ENCODE measurements at regions not wholly inside any gene's neighbourhood (a gene's known extent, or its start where the extent isn't known, plus 50 kb on each side); places are given as distances from the start of the nearest gene placed in this dataset.

- intact Hi-C loops (cut with micrococcal nuclease), result no loop called here
- H3K27me3 Mint-ChIP-seq (ENCODE audit: low read depth), result no peaks in the 10 kb centered on the region
- no peaks in the 10 kb centered on the region for H3K36me3 Mint-ChIP-seq (ENCODE audit: low read depth)
- H3K27ac Mint-ChIP-seq, result no peak overlapping the region
- no peak for DNase-seq (ENCODE audit: low spot score)
- peaks cover 9% of the 10 kb centered on the region for H3K9me3 Mint-ChIP-seq
- no peaks in the 10 kb centered on the region for H3K4me1 Mint-ChIP-seq (ENCODE audit: low read depth)
- H3K4me3 Mint-ChIP-seq (ENCODE audit: low read depth), result no peak overlapping the region
These were observed 185.4 kb upstream of the EPHA3 start for GRCh38 chr3:88921986-88922385.

- Mint-ChIP-seq H3K27ac (no peak overlapping the region), H3K36me3 (ENCODE audit: low read depth) (no peaks in the 10 kb centered on the region), H3K9me3 (peaks cover 9% of the 10 kb centered on the region), H3K4me3 (ENCODE audit: low read depth) (no peak overlapping the region), H3K27me3 (ENCODE audit: low read depth) (no peaks in the 10 kb centered on the region), H3K4me1 (ENCODE audit: low read depth) (no peaks in the 10 kb centered on the region)
- intact Hi-C loops (cut with micrococcal nuclease), result no loop called here
- no peak for DNase-seq (ENCODE audit: low spot score)
These were observed 181.2 kb upstream of the EPHA3 start for GRCh38 chr3:88926221-88926620.

- no peak for DNase-seq (ENCODE audit: low spot score)
- intact Hi-C loops (cut with micrococcal nuclease), result no loop called here
- H3K9me3 Mint-ChIP-seq, result peaks cover 18% of the 10 kb centered on the region
- H3K36me3 Mint-ChIP-seq (ENCODE audit: low read depth), result no peaks in the 10 kb centered on the region
- no peaks in the 10 kb centered on the region for H3K4me1 Mint-ChIP-seq (ENCODE audit: low read depth)
- no peaks in the 10 kb centered on the region for H3K27me3 Mint-ChIP-seq (ENCODE audit: low read depth)
- no peak overlapping the region for H3K27ac Mint-ChIP-seq
- no peak overlapping the region for H3K4me3 Mint-ChIP-seq (ENCODE audit: low read depth)
These were observed 176.8 kb upstream of the EPHA3 start for GRCh38 chr3:88930611-88931010.

GRCh38 chr3:88936831-88937230, 170.6 kb upstream of the EPHA3 start:
- Mint-ChIP-seq H3K27ac (no peak overlapping the region), H3K4me3 (ENCODE audit: low read depth) (no peak overlapping the region), H3K27me3 (ENCODE audit: low read depth) (no peaks in the 10 kb centered on the region), H3K36me3 (ENCODE audit: low read depth) (no peaks in the 10 kb centered on the region), H3K9me3 (peaks cover 35% of the 10 kb centered on the region), H3K4me1 (ENCODE audit: low read depth) (no peaks in the 10 kb centered on the region)
- intact Hi-C loops (cut with micrococcal nuclease), result no loop called here
- DNase-seq (ENCODE audit: low spot score), result no peak

- Mint-ChIP-seq H3K4me1 (ENCODE audit: low read depth) (no peaks in the 10 kb centered on the region), H3K27ac (no peak overlapping the region), H3K36me3 (ENCODE audit: low read depth) (no peaks in the 10 kb centered on the region), H3K27me3 (ENCODE audit: low read depth) (no peaks in the 10 kb centered on the region), H3K9me3 (peaks cover 35% of the 10 kb centered on the region), H3K4me3 (ENCODE audit: low read depth) (no peak overlapping the region)
- DNase-seq (ENCODE audit: low spot score), result no peak
- intact Hi-C loops (cut with micrococcal nuclease), result no loop called here
These were observed 167.1 kb upstream of the EPHA3 start for GRCh38 chr3:88940296-88940695.

GRCh38 chr3:88947013-88947412, 160.4 kb upstream of the EPHA3 start:
- Mint-ChIP-seq H3K9me3 (peaks cover 22% of the 10 kb centered on the region), H3K36me3 (ENCODE audit: low read depth) (no peaks in the 10 kb centered on the region), H3K27ac (no peak overlapping the region), H3K27me3 (ENCODE audit: low read depth) (no peaks in the 10 kb centered on the region), H3K4me3 (ENCODE audit: low read depth) (no peak overlapping the region), H3K4me1 (ENCODE audit: low read depth) (no peaks in the 10 kb centered on the region)
- DNase-seq (ENCODE audit: low spot score), result no peak
- intact Hi-C loops (cut with micrococcal nuclease), result no loop called here

- H3K36me3 Mint-ChIP-seq (ENCODE audit: low read depth), result no peaks in the 10 kb centered on the region
- intact Hi-C loops (cut with micrococcal nuclease), result no loop called here
- no peaks in the 10 kb centered on the region for H3K27me3 Mint-ChIP-seq (ENCODE audit: low read depth)
- no peak for DNase-seq (ENCODE audit: low spot score)
- no peaks in the 10 kb centered on the region for H3K4me1 Mint-ChIP-seq (ENCODE audit: low read depth)
- H3K9me3 Mint-ChIP-seq, result peaks cover 15% of the 10 kb centered on the region
- no peak overlapping the region for H3K27ac Mint-ChIP-seq
- H3K4me3 Mint-ChIP-seq (ENCODE audit: low read depth), result no peak overlapping the region
These were observed 152.6 kb upstream of the EPHA3 start for GRCh38 chr3:88954853-88955252.

GRCh38 chr3:88955274-88955673, 152.1 kb upstream of the EPHA3 start:
- Mint-ChIP-seq H3K36me3 (ENCODE audit: low read depth) (no peaks in the 10 kb centered on the region), H3K4me3 (ENCODE audit: low read depth) (no peak overlapping the region), H3K27me3 (ENCODE audit: low read depth) (no peaks in the 10 kb centered on the region), H3K27ac (no peak overlapping the region), H3K4me1 (ENCODE audit: low read depth) (no peaks in the 10 kb centered on the region), H3K9me3 (peaks cover 16% of the 10 kb centered on the region)
- no peak for DNase-seq (ENCODE audit: low spot score)
- intact Hi-C loops (cut with micrococcal nuclease), result no loop called here

- no peak overlapping the region for H3K4me3 Mint-ChIP-seq (ENCODE audit: low read depth)
These were observed 149.5 kb upstream of the EPHA3 start for GRCh38 chr3:88957711-88958439.

GRCh38 chr3:88960019-88960418, 147.4 kb upstream of the EPHA3 start:
- Mint-ChIP-seq H3K27me3 (ENCODE audit: low read depth) (no peaks in the 10 kb centered on the region), H3K4me3 (ENCODE audit: low read depth) (no peak overlapping the region), H3K36me3 (ENCODE audit: low read depth) (no peaks in the 10 kb centered on the region), H3K4me1 (ENCODE audit: low read depth) (no peaks in the 10 kb centered on the region), H3K27ac (no peak overlapping the region), H3K9me3 (peaks cover 15% of the 10 kb centered on the region)
- intact Hi-C loops (cut with micrococcal nuclease), result no loop called here
- DNase-seq (ENCODE audit: low spot score), result no peak

More at GRCh38 chr3:88957711-88958439, 149.5 kb upstream of the EPHA3 start:
- no peaks in the 10 kb centered on the region for H3K27me3 Mint-ChIP-seq (ENCODE audit: low read depth)
- no peak for DNase-seq (ENCODE audit: low spot score)
- peaks cover 16% of the 10 kb centered on the region for H3K9me3 Mint-ChIP-seq
- H3K36me3 Mint-ChIP-seq (ENCODE audit: low read depth), result no peaks in the 10 kb centered on the region
- H3K4me1 Mint-ChIP-seq (ENCODE audit: low read depth), result no peaks in the 10 kb centered on the region
- intact Hi-C loops (cut with micrococcal nuclease), result no loop called here
- no peak overlapping the region for H3K27ac Mint-ChIP-seq

- no peak overlapping the region for H3K27ac Mint-ChIP-seq
These were observed 144.4 kb upstream of the EPHA3 start for GRCh38 chr3:88963003-88963402.

GRCh38 chr3:88979760-88980159, 127.7 kb upstream of the EPHA3 start:
- no peaks in the 10 kb centered on the region for H3K4me1 Mint-ChIP-seq (ENCODE audit: low read depth)
- H3K4me3 Mint-ChIP-seq (ENCODE audit: low read depth), result no peak overlapping the region
- DNase-seq (ENCODE audit: low spot score), result no peak
- no peaks in the 10 kb centered on the region for H3K27me3 Mint-ChIP-seq (ENCODE audit: low read depth)
- peaks cover 8% of the 10 kb centered on the region for H3K9me3 Mint-ChIP-seq
- H3K36me3 Mint-ChIP-seq (ENCODE audit: low read depth), result no peaks in the 10 kb centered on the region
- intact Hi-C loops (cut with micrococcal nuclease), result no loop called here
- H3K27ac Mint-ChIP-seq, result no peak overlapping the region

More at GRCh38 chr3:88963003-88963402, 144.4 kb upstream of the EPHA3 start:
- Mint-ChIP-seq H3K4me3 (ENCODE audit: low read depth) (no peak overlapping the region), H3K4me1 (ENCODE audit: low read depth) (no peaks in the 10 kb centered on the region), H3K27me3 (ENCODE audit: low read depth) (no peaks in the 10 kb centered on the region), H3K36me3 (ENCODE audit: low read depth) (no peaks in the 10 kb centered on the region), H3K9me3 (peaks cover 8% of the 10 kb centered on the region)
- no peak for DNase-seq (ENCODE audit: low spot score)
- intact Hi-C loops (cut with micrococcal nuclease), result no loop called here

- H3K27me3 Mint-ChIP-seq (ENCODE audit: low read depth), result no peaks in the 10 kb centered on the region
- H3K36me3 Mint-ChIP-seq (ENCODE audit: low read depth), result no peaks in the 10 kb centered on the region
- intact Hi-C loops (cut with micrococcal nuclease), result no loop called here
- peaks cover 5% of the 10 kb centered on the region for H3K9me3 Mint-ChIP-seq
- H3K27ac Mint-ChIP-seq, result no peak overlapping the region
- H3K4me3 Mint-ChIP-seq (ENCODE audit: low read depth), result no peak overlapping the region
- no peaks in the 10 kb centered on the region for H3K4me1 Mint-ChIP-seq (ENCODE audit: low read depth)
- no peak for DNase-seq (ENCODE audit: low spot score)
These were observed 124.0 kb upstream of the EPHA3 start for GRCh38 chr3:88983458-88983857.

GRCh38 chr3:88984256-88984655, 123.2 kb upstream of the EPHA3 start:
- Mint-ChIP-seq H3K4me3 (ENCODE audit: low read depth) (no peak overlapping the region), H3K36me3 (ENCODE audit: low read depth) (no peaks in the 10 kb centered on the region), H3K4me1 (ENCODE audit: low read depth) (no peaks in the 10 kb centered on the region), H3K27ac (no peak overlapping the region), H3K27me3 (ENCODE audit: low read depth) (no peaks in the 10 kb centered on the region), H3K9me3 (peaks cover 5% of the 10 kb centered on the region)
- no peak for DNase-seq (ENCODE audit: low spot score)
- intact Hi-C loops (cut with micrococcal nuclease), result no loop called here

Data from activated T-helper 2 cell treated with anti-CD3 and anti-CD28 coated beads, Interferon-gamma antibody, Interleukin-2, Interleukin-4, amounts not matched to agents 10 μg/mL and 5 μg/mL and 100 μg/mL, durations not matched to agents 14 hours and 24 hours and 36 hours (primary cell).